Kidney epithelial cell (primary cell): ENCODE measurements at regions not wholly inside any gene's neighbourhood (a gene's known extent, or its start where the extent isn't known, plus 50 kb on each side); places are given as distances from the start of the nearest gene placed in this dataset.

Source experiments
- DNase-seq: peaks from one replicate; pipeline ENCODE4 v3.0.0-alpha.2; 2010; ENCODE audit warnings: low read depth
- H3K27me3 ChIP-seq: 2 replicates; pipeline ENCODE4 v1.6.0; 2011; ENCODE audit warnings: low read length; ENCODE audit not compliant: control insufficient read depth, insufficient read depth
- H3K36me3 ChIP-seq: 2 replicates; pipeline ENCODE4 v1.5.1; 2011; ENCODE audit warnings: low read length; ENCODE audit not compliant: control insufficient read depth, insufficient read depth
- H3K4me3 ChIP-seq: 2 replicates; pipeline ENCODE4 v1.5.1; 2011; ENCODE audit warnings: low read depth, mild to moderate bottlenecking, control low read depth, low read length
- CTCF ChIP-seq: IDR thresholded peaks from 2 replicates; pipeline ENCODE4 v1.5.1; 2011; ENCODE audit warnings: mild to moderate bottlenecking, moderate library complexity, low read length, control low read depth, inconsistent platforms; ENCODE audit not compliant: insufficient read depth, poor library complexity, severe bottlenecking

GRCh38 chr3:180743813-180744590 is 64.7 kb upstream of the CCDC39 start:
- DNase-seq, result no peak
- no peak for TF ChIP-seq CTCF
- no peaks in the 10 kb centered on the region for H3K36me3 ChIP-seq
- peaks cover 5% of the 10 kb centered on the region for H3K27me3 ChIP-seq
- H3K4me3 ChIP-seq, result no peak overlapping the region

GRCh38 chr3:180747805-180748361 is 68.6 kb upstream of the CCDC39 start:
- Histone ChIP-seq H3K4me3 (no peak overlapping the region), H3K36me3 (no peaks in the 10 kb centered on the region), H3K27me3 (peaks cover 5% of the 10 kb centered on the region)
- TF ChIP-seq CTCF, result no peak
- DNase-seq, result no peak

GRCh38 chr3:180749322-180749721 is 70.0 kb upstream of the CCDC39 start:
- no peak for TF ChIP-seq CTCF

GRCh38 chr3:180749796-180750195 is 70.5 kb upstream of the CCDC39 start:
- Histone ChIP-seq H3K4me3 (no peak overlapping the region), H3K36me3 (no peaks in the 10 kb centered on the region), H3K27me3 (no peaks in the 10 kb centered on the region)
- no peak for TF ChIP-seq CTCF
- DNase-seq, result no peak

More at GRCh38 chr3:180749322-180749721, 70.0 kb upstream of the CCDC39 start:
- H3K4me3 ChIP-seq, result no peak overlapping the region
- no peaks in the 10 kb centered on the region for H3K36me3 ChIP-seq
- no peak for DNase-seq
- H3K27me3 ChIP-seq, result peaks cover under 1% of the 10 kb centered on the region

GRCh38 chr3:180755556-180755955 is 76.3 kb upstream of the CCDC39 start:
- H3K36me3 ChIP-seq, result no peaks in the 10 kb centered on the region
- TF ChIP-seq CTCF, result no peak
- H3K27me3 ChIP-seq, result no peaks in the 10 kb centered on the region
- DNase-seq, result no peak
- no peak overlapping the region for H3K4me3 ChIP-seq
